OCI-LY7 (cell line): ENCODE measurements at regions not wholly inside any gene's neighbourhood (a gene's known extent, or its start where the extent isn't known, plus 50 kb on each side); places are given as distances from the start of the nearest gene placed in this dataset.

Experiments used
- BruUV-seq: library from RNA; stranded (reverse); fragments of 400-500 nt; replicated peaks from 2 replicates; lab custom pipeline; 2021; lab: Mats Ljungman, UMichigan
- CTCF ChIA-PET: fragments of 300-600 bp; sonication (Branson Sonifier 250); formaldehyde crosslinking; loops from one replicate; lab custom pipeline; 2022; ENCODE audit warnings: antibody characterized with exemption; ENCODE audit not compliant: unreplicated experiment; lab: Charles Lee
- POLR2A ChIA-PET: fragments of 300-600 bp; sonication (Branson Sonifier 250); formaldehyde crosslinking; loops from one replicate; lab custom pipeline; 2022; ENCODE audit warnings: antibody characterized with exemption; lab: Charles Lee
- DNase-seq: peaks from one replicate; pipeline ENCODE4 v3.0.0-alpha.2; 2015; ENCODE audit warnings: low spot score
- H2AFZ ChIP-seq: fragments of 200-600 bp; sonication (generic), shearing (Covaris generic); 2 replicates; pipeline ENCODE4 v1.6.1; 2014; ENCODE audit warnings: mild to moderate bottlenecking, antibody characterized with exemption, low read length, moderate library complexity
- H3K27ac ChIP-seq: fragments of 200-600 bp; sonication (generic); 2 replicates; pipeline ENCODE4 v1.5.1; 2014; ENCODE audit warnings: mixed run types, low read depth, mild to moderate bottlenecking, moderate library complexity, low read length, inconsistent platforms; ENCODE audit not compliant: poor library complexity, severe bottlenecking
- H3K36me3 ChIP-seq: fragments of 200-600 bp; sonication (generic); 2 replicates; pipeline ENCODE4 v1.6.1; 2014; ENCODE audit warnings: mild to moderate bottlenecking, antibody characterized with exemption, low read length, moderate library complexity, mixed read lengths; ENCODE audit not compliant: insufficient read depth
- H3K4me1 ChIP-seq: fragments of 200-600 bp; sonication (generic); 2 replicates; pipeline ENCODE4 v1.5.1; 2014; ENCODE audit warnings: mild to moderate bottlenecking, low read length; ENCODE audit not compliant: insufficient read depth, poor library complexity, severe bottlenecking
- H3K4me2 ChIP-seq: fragments of 200-600 bp; sonication (generic); 2 replicates; pipeline ENCODE4 v1.6.1; 2014; ENCODE audit warnings: mild to moderate bottlenecking, low read length
- H3K4me3 ChIP-seq: fragments of 200-600 bp; sonication (generic); 2 replicates; pipeline ENCODE4 v1.5.1; 2014; ENCODE audit warnings: mild to moderate bottlenecking, low read depth, low read length; ENCODE audit not compliant: poor library complexity, severe bottlenecking
- H3K79me2 ChIP-seq: fragments of 200-600 bp; sonication (generic); 2 replicates; pipeline ENCODE4 v1.6.1; 2016; ENCODE audit warnings: low read depth, mild to moderate bottlenecking, low read length, moderate library complexity, mixed read lengths; ENCODE audit not compliant: insufficient read depth
- H3K9me2 ChIP-seq: fragments of 200-600 bp; sonication (generic); 2 replicates; pipeline ENCODE4 v1.6.1; 2016; ENCODE audit warnings: mild to moderate bottlenecking, low read length, mixed read lengths; ENCODE audit not compliant: insufficient read depth
- H3K9me3 ChIP-seq: fragments of 200-600 bp; sonication (generic); 2 replicates; pipeline ENCODE4 v1.6.1; 2014; ENCODE audit warnings: mild to moderate bottlenecking, mixed run types, low read length, mixed read lengths
- H4K20me1 ChIP-seq: fragments of 200-600 bp; sonication (generic); 2 replicates; pipeline ENCODE4 v1.6.1; 2014; ENCODE audit warnings: mild to moderate bottlenecking, antibody characterized with exemption, low read length, moderate library complexity, mixed read lengths; ENCODE audit not compliant: insufficient read depth
- EZH2phosphoT487 ChIP-seq: fragments of 200-600 bp; sonication (generic); IDR thresholded peaks from 2 replicates; pipeline ENCODE4 v1.6.1; 2018; ENCODE audit warnings: low read depth, borderline replicate concordance, mild to moderate bottlenecking, mixed run types, antibody characterized with exemption, low read length, moderate library complexity, mixed read lengths
- intact Hi-C: fragments of 100-400 bp; cut with micrococcal nuclease; formaldehyde crosslinking; loops from one replicate; pipeline ENCODE4 v1.10.0; 2022; ENCODE audit not compliant: unreplicated experiment
- TF ChIP-seq, protein P1 (sequence below): fragments of 200-600 bp; sonication (generic); conservative IDR thresholded peaks from 2 replicates; pipeline ENCODE4 v1.5.1; 2014; ENCODE audit warnings: mild to moderate bottlenecking, antibody characterized with exemption, low read length, moderate library complexity, mixed read lengths

DNA sequence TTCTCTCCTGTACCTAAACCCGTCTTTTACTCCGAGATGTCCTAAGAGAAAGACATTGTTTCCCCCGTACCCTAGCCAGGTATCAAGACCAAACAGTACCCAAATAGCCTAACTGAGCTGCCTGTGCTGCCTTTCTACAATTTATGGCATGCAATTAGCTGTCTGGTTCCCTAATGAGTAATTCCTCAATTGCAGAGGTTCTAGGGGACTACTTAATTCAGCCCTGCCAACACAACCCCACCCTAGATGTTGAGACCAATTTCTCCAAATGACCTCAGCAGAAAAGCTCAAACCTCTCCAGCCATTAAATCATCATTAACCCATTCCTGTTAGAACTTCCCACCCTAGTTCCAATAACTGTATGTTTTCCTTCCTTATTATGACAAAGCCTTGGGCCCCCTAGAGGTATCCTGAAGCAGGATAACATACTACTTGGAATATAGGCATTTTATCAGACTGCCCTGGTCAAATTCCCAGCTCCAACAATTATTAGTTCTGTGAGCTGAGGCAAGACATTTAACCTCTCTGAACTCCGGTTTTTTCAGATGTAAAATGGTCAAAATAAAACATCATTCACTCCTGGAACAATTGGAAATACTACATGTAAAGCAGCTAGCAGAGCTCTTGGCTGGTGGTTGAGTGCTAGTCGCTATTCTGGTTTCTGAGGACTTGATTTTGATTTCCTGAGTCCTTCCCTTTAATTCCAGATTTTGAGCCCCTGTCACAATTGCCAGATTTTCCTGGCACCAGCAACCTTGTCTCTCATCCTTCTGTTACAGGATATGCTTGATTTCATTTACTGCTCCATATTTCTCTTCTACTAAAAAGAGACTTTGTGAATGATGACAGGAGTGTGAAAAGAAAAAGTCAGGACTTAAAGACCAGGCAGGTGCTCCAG lies 244.6 kb upstream of the TENM3 start:
- no peaks in the 10 kb centered on the region for H3K79me2 ChIP-seq
- no peak overlapping the region for H2AFZ ChIP-seq
- H3K9me2 ChIP-seq = no peaks in the 10 kb centered on the region
- DNase-seq = no peak
- H3K4me3 ChIP-seq = no peak overlapping the region
- no peak for TF ChIP-seq EZH2phosphoT487
- TF ChIP-seq, protein P1, sequence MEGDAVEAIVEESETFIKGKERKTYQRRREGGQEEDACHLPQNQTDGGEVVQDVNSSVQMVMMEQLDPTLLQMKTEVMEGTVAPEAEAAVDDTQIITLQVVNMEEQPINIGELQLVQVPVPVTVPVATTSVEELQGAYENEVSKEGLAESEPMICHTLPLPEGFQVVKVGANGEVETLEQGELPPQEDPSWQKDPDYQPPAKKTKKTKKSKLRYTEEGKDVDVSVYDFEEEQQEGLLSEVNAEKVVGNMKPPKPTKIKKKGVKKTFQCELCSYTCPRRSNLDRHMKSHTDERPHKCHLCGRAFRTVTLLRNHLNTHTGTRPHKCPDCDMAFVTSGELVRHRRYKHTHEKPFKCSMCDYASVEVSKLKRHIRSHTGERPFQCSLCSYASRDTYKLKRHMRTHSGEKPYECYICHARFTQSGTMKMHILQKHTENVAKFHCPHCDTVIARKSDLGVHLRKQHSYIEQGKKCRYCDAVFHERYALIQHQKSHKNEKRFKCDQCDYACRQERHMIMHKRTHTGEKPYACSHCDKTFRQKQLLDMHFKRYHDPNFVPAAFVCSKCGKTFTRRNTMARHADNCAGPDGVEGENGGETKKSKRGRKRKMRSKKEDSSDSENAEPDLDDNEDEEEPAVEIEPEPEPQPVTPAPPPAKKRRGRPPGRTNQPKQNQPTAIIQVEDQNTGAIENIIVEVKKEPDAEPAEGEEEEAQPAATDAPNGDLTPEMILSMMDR = no peak
- no peaks in the 10 kb centered on the region for H3K4me1 ChIP-seq
- no peaks in the 10 kb centered on the region for H3K9me3 ChIP-seq
- CTCF ChIA-PET = no interaction called here
- intact Hi-C loops = no loop called here
- H3K36me3 ChIP-seq = no peaks in the 10 kb centered on the region
- no peak overlapping the region for H3K27ac ChIP-seq
- no peaks in the 10 kb centered on the region for H4K20me1 ChIP-seq
- no peak overlapping the region for H3K4me2 ChIP-seq
- BruUV-seq = no TSS peak
- POLR2A ChIA-PET = interaction anchor here (0.6 kb wide), 1 partner anchor 447 kb away, joined by 3 read pairs; no protein-coding TSS in a partner anchor

DNA sequence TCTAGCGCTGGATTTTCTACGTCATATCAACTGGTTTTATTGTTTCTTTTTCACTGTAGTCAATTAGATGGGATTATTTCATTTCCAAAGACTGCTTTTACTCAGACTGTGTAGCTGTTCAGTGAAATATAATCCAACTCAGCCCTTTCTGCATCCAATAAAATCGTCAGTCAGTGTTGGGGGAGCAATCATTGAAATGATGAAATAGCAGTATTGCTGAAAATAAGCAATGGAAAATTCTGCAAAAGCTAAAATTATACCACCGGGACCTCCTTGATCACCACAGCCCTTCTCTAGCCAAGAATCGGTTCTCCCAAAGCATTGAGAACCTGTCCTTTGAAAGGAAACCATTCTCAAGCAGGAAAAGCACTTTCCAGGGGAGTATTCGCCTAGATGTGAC lies 243.1 kb upstream of the TENM3 start:
- no TSS peak for BruUV-seq
- Histone ChIP-seq H3K9me3 (no peaks in the 10 kb centered on the region), H3K9me2 (no peaks in the 10 kb centered on the region), H3K27ac (no peak overlapping the region), H3K79me2 (no peaks in the 10 kb centered on the region), H4K20me1 (no peaks in the 10 kb centered on the region), H3K4me1 (no peaks in the 10 kb centered on the region), H3K4me3 (no peak overlapping the region), H3K36me3 (no peaks in the 10 kb centered on the region), H2AFZ (no peak overlapping the region), H3K4me2 (no peak overlapping the region)
- intact Hi-C loops = no loop called here
- POLR2A ChIA-PET = no interaction called here
- no peak for TF ChIP-seq EZH2phosphoT487
- TF ChIP-seq, protein P1 = no peak
- CTCF ChIA-PET = no interaction called here
- DNase-seq = no peak

DNA sequence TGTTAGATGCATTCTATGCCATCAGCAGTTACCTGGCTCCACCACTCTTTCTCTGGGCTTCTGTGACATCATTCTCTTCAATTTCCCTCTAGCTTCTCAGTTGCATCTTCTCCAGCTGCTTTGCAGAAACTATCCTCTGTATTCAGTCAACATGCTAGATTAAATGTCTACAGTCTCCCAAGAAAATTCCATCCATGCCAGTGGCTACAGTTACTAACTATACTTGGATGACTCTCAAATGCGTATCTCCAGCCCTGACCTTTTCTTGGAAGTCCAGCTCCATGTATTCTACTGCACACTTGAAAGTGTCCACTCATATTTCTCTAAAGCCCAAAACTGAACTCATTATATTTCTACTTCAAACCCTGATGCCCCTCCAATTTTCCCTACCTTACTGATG lies 232.3 kb upstream of the TENM3 start:
- no peaks in the 10 kb centered on the region for H3K36me3 ChIP-seq
- CTCF ChIA-PET = no interaction called here
- no peak overlapping the region for H3K4me2 ChIP-seq
- BruUV-seq = no TSS peak
- H3K4me3 ChIP-seq = no peak overlapping the region
- intact Hi-C loops = no loop called here
- no peaks in the 10 kb centered on the region for H4K20me1 ChIP-seq
- no peak for TF ChIP-seq EZH2phosphoT487
- TF ChIP-seq, protein P1 = no peak
- H3K79me2 ChIP-seq = no peaks in the 10 kb centered on the region
- H2AFZ ChIP-seq = no peak overlapping the region
- POLR2A ChIA-PET = interaction anchor here (0.7 kb wide), 1 partner anchor 70 kb away, joined by 5 read pairs; no protein-coding TSS in a partner anchor
- H3K9me3 ChIP-seq = no peaks in the 10 kb centered on the region
- H3K9me2 ChIP-seq = no peaks in the 10 kb centered on the region
- no peak for DNase-seq
- no peak overlapping the region for H3K27ac ChIP-seq
- no peaks in the 10 kb centered on the region for H3K4me1 ChIP-seq
